ENCODE measurements at regions not wholly inside any gene's neighbourhood (a gene's known extent, or its start where the extent isn't known, plus 50 kb on each side); places are given as distances from the start of the nearest gene placed in this dataset.

DNA sequence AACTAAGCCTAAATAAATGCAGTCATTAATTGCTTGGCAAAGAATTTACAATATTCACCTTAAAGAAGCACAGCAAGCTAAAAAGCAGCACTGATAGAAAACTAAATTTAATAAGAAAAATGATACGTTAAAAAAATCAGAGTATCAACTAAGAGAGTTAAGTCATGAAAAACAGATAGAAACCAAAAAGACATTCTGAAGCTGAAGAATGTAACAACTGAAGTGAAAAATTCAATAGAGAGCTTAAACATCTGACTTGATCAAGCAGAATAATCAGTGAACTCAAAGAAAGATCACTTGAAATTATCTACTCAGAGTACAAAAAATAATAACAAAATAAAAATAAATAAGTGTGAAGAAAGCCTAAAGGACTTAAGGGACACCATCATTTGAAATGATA, 588.0 kb upstream of the HS3ST1 start:
- Histone ChIP-seq H4K5ac (ENCODE audit: insufficient read length, low read depth, low read length) (no peak overlapping the region), H2BK5ac (ENCODE audit: low read depth, low read length) (no peak overlapping the region), H4K91ac (replicated peaks; ENCODE audit: insufficient read length, low read length) (no peak overlapping the region), H4K20me1 (replicated peaks in 1 of 2; ENCODE audit: control insufficient read depth in 1 of 2, insufficient read depth in 2 of 2, low read length in 2 of 2) (no peaks in the 10 kb centered on the region), H3K14ac (ENCODE audit: insufficient read length) (no peak overlapping the region), H2AK5ac (ENCODE audit: low read depth, low read length) (no peak overlapping the region), H3K27ac (ENCODE audit: low read depth, low read length) (no peak overlapping the region), H2AFZ (ENCODE audit: low read length) (no peak overlapping the region), H3K18ac (ENCODE audit: extremely low read depth, low read length) (no peak overlapping the region), H3K4me2 (ENCODE audit: insufficient read depth in 1 of 2, low read depth in 2 of 2, low read length in 2 of 2) (no peak overlapping the region), H3K4ac (replicated peaks; ENCODE audit: insufficient read length, low read depth, low read length) (no peak overlapping the region), H3K23me2 (ENCODE audit: low read depth, low read length) (no peaks in the 10 kb centered on the region), H3K23ac (ENCODE audit: insufficient read length) (no peak overlapping the region), H2BK12ac (ENCODE audit: low read depth, low read length) (no peak overlapping the region), H3K27me3 (replicated peaks in 1 of 4; ENCODE audit: control insufficient read depth in 3 of 4, extremely low read depth in 1 of 4, insufficient read depth in 3 of 4, low read length in 3 of 4) (no peaks in the 10 kb centered on the region), H2BK20ac (ENCODE audit: low read length) (no peak overlapping the region), H3K79me2 (ENCODE audit: control insufficient read depth in 1 of 2, insufficient read depth in 2 of 2, low read length in 2 of 2) (no peaks in the 10 kb centered on the region), H3K79me1 (ENCODE audit: low read depth, low read length) (no peaks in the 10 kb centered on the region), H2BK15ac (ENCODE audit: low read length) (no peak overlapping the region), H3K36me3 (ENCODE audit: control insufficient read depth in 2 of 4, insufficient read depth in 4 of 4, low read length in 3 of 4) (no peaks in the 10 kb centered on the region), H3K9ac (replicated peaks in 1 of 4; ENCODE audit: extremely low read depth in 1 of 4, low read depth in 3 of 4, low read length in 3 of 4) (no peak overlapping the region), H3K56ac (replicated peaks; ENCODE audit: insufficient read length, low read depth, low read length) (no peak overlapping the region), H4K8ac (ENCODE audit: extremely low read depth, insufficient read depth, low read length) (no peak overlapping the region), H2BK120ac (replicated peaks; ENCODE audit: low read depth, low read length) (no peak overlapping the region), H3K9me3 (ENCODE audit: insufficient read depth in 2 of 2, low read depth in 1 of 2, low read length in 1 of 2) (no peaks in the 10 kb centered on the region), H3K4me3 (ENCODE audit: extremely low read depth in 1 of 4, insufficient read depth in 2 of 4, low read depth in 3 of 4, low read length in 4 of 4) (no peak overlapping the region), H3K4me1 (replicated peaks in 1 of 4; ENCODE audit: control insufficient read depth in 3 of 4, insufficient read depth in 4 of 4, low read length in 3 of 4) (no peaks in the 10 kb centered on the region)
- CTCF ChIA-PET (ENCODE audit: partially characterized antibody) = interaction anchor here (1.0 kb wide), 1 partner anchor 36 kb away, joined by 3 read pairs; no protein-coding TSS in a partner anchor
- DNase-seq (ENCODE audit: low read depth in 1 of 2, low spot score in 2 of 2) (no peak), FAIRE-seq (no peak)
- 80% methylated on average over 1 of the region's 1 CpG; no CpG with 5 or more reads in 1 of the 2 experiments for WGBS, 2 experiments (ENCODE audit: extremely low coverage in 1 of 2, insufficient coverage in 1 of 2, insufficient read length in 1 of 2, insufficient replicate concordance in 2 of 2, low coverage in 1 of 2, low lambda C conversion rate in 2 of 2, missing lambda C conversion rate in 1 of 2)
- POLR2A ChIA-PET (ENCODE audit: partially characterized antibody) = no interaction called here
- TF ChIP-seq GTF2F1 (IDR thresholded peaks at IDR 0.05; ENCODE audit: borderline replicate concordance, low read depth, low read length) (no peak), HDAC2 (IDR thresholded peaks at IDR 0.05; ENCODE audit: borderline replicate concordance in 1 of 2, low read depth in 2 of 2, low read length in 2 of 2) (no peak), EP300 (IDR thresholded peaks at IDR 0.05; ENCODE audit: borderline replicate concordance in 1 of 2, low read depth in 2 of 2, low read length in 2 of 2) (no peak), SUZ12 (IDR thresholded peaks at IDR 0.05; ENCODE audit: low read length) (no peak), POU5F1 (IDR thresholded peaks at IDR 0.05; ENCODE audit: low read depth, low read length) (no peak), CHD2 (IDR thresholded peaks at IDR 0.05; ENCODE audit: low read length) (no peak), RNF2 (IDR thresholded peaks at IDR 0.05; ENCODE audit: borderline replicate concordance, low read depth, low read length, missing control alignments, poor library complexity, severe bottlenecking) (no peak)
- TF ChIP-seq, protein P1, sequence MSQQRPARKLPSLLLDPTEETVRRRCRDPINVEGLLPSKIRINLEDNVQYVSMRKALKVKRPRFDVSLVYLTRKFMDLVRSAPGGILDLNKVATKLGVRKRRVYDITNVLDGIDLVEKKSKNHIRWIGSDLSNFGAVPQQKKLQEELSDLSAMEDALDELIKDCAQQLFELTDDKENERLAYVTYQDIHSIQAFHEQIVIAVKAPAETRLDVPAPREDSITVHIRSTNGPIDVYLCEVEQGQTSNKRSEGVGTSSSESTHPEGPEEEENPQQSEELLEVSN (IDR thresholded peaks at IDR 0.05) = no peak
- TF ChIP-seq, protein P2, sequence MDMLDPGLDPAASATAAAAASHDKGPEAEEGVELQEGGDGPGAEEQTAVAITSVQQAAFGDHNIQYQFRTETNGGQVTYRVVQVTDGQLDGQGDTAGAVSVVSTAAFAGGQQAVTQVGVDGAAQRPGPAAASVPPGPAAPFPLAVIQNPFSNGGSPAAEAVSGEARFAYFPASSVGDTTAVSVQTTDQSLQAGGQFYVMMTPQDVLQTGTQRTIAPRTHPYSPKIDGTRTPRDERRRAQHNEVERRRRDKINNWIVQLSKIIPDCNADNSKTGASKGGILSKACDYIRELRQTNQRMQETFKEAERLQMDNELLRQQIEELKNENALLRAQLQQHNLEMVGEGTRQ (IDR thresholded peaks at IDR 0.05; ENCODE audit: low read length) = no peak
- TF ChIP-seq, protein P3, sequence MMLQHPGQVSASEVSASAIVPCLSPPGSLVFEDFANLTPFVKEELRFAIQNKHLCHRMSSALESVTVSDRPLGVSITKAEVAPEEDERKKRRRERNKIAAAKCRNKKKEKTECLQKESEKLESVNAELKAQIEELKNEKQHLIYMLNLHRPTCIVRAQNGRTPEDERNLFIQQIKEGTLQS (IDR thresholded peaks at IDR 0.05; ENCODE audit: insufficient read depth, low read depth, low read length) = no peak
- TF ChIP-seq, protein P4, sequence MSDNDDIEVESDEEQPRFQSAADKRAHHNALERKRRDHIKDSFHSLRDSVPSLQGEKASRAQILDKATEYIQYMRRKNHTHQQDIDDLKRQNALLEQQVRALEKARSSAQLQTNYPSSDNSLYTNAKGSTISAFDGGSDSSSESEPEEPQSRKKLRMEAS (IDR thresholded peaks at IDR 0.05) = no peak
